GM13976 (cell line): ENCODE measurements at regions not wholly inside any gene's neighbourhood (a gene's known extent, or its start where the extent isn't known, plus 50 kb on each side); places are given as distances from the start of the nearest gene placed in this dataset.
"Not testable (repeated sequence)": the region's sequence is repeated elsewhere in the genome, so short reads cannot be mapped to it uniquely, and the experiment has no call there.

Experiments
- DNase-seq: peaks from one replicate; pipeline ENCODE4 v3.0.0; 2012; ENCODE audit warnings: low spot score
- in situ Hi-C: fragments of 300-500 bp; cut with MboI; formaldehyde crosslinking; loops from one replicate; pipeline ENCODE4 v1.12.0; 2022; ENCODE audit warnings: low sequenced_read_pairs, mixed read lengths, inconsistent platforms; ENCODE audit not compliant: unreplicated experiment
- TF ChIP-seq, protein P1 (sequence below): IDR thresholded peaks from 2 replicates; pipeline ENCODE4 v1.5.1; 2012; ENCODE audit warnings: borderline replicate concordance, mild to moderate bottlenecking; ENCODE audit not compliant: insufficient read depth; ENCODE audit errors: extremely low read depth, missing control alignments, control extremely low read depth

DNA sequence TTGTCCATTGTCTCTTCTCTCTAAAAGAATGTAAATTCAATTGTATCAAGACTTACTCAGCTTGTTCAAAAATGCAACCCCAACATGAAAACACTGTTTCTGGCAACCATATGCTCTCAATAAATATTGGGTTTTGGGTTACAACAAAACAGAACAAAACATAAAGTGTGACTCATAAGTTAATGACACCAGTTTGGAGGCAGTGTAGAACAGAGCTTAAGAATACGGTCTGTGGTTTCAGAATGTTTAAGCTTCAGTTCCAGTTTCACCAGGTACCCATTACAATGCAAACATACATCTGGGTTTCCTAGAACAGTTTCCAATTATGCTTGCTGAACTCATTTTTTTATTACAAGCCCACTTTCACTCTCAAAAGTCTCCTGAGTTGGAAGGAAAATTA lies 285.8 kb upstream of the PCDH9 start:
- TF ChIP-seq, protein P1, sequence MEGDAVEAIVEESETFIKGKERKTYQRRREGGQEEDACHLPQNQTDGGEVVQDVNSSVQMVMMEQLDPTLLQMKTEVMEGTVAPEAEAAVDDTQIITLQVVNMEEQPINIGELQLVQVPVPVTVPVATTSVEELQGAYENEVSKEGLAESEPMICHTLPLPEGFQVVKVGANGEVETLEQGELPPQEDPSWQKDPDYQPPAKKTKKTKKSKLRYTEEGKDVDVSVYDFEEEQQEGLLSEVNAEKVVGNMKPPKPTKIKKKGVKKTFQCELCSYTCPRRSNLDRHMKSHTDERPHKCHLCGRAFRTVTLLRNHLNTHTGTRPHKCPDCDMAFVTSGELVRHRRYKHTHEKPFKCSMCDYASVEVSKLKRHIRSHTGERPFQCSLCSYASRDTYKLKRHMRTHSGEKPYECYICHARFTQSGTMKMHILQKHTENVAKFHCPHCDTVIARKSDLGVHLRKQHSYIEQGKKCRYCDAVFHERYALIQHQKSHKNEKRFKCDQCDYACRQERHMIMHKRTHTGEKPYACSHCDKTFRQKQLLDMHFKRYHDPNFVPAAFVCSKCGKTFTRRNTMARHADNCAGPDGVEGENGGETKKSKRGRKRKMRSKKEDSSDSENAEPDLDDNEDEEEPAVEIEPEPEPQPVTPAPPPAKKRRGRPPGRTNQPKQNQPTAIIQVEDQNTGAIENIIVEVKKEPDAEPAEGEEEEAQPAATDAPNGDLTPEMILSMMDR, result no peak
- DNase-seq, result no peak
- in situ Hi-C loops, result no loop called here

DNA sequence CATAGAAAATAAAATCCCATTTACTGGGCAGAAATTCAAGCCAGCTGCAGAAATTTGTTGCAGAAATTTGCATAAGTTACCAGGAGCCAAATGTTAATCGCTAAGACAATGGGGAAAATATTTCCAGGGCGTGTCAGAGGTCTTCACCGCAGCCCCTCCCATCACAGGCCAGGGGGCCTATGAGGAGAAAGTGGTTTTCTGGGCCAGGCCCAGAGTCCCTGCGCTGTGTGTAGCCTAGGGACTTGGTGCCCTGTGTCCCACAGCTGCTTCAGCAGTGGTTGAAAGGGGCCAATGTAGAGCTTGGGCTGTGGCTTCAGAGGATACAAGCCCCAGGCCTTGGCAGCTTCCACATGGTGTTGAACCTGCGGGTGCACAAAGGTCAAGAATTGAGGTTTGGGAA lies 278.9 kb upstream of the PCDH9 start:
- TF ChIP-seq, protein P1, result no peak
- no peak for DNase-seq
- in situ Hi-C loops, result no loop called here

DNA sequence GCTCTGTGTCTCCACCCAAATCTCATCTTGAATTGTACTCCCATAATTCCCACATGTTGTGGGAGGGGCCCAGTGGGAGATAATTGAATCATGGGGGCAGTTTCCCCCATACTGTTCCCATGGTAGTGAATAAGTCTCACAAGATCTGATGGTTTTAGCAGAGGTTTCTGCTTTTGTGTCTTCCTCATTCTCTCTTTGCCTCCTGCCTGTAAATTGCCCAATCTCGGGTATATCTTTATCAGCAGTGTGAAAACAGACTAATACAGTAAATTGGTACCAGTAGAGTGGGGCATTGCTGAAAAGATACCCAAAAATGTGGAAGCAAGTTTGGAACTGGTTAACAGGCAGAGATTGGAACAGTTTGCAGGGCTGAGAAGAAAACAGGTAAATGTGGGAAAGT lies 278.1 kb upstream of the PCDH9 start:
- in situ Hi-C loops, DNase-seq: not testable (repeated sequence)

DNA sequence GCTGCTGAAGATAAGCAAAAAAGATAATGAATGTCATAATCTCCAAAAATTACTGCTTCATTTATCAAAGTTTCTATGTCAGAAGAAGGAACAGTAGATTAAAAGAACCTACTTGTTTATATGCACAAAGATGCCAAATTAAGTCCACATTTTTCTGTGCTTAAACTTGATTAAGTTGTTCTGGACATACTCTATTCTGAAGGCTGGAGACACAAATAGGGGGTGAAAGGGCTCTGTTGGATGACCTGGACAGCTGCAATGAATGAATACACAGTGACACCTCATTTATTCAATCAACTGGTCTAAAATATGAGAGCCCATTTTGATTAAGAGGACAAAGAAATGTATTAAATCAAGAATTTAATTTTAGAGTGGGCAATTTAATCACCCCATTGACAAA lies 276.3 kb upstream of the PCDH9 start:
- TF ChIP-seq, protein P1, result no peak
- in situ Hi-C loops, result no loop called here

DNA sequence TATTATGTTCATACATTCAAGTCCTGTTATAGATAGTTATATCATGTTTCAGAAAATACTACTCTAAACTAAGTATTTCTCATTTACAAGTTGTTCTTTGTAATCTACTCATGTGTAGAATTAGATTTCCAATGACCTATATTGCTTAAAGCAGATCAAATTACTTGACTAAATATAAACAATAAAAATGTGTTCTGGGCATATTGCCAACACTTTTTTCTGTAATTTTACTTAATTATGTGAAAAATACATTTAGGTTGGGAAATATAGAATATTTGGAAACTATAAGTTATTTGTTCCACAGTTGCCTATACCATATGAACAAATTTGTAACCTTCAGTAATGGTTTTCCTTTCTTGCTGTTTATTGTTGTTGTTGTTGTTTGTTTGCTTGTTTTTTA lies 275.2 kb upstream of the PCDH9 start:
- DNase-seq, result no peak
- TF ChIP-seq, protein P1, result no peak
- in situ Hi-C loops, result no loop called here

More for the DNA sequence above, 276.3 kb upstream of the PCDH9 start:
- no peak for DNase-seq

DNA sequence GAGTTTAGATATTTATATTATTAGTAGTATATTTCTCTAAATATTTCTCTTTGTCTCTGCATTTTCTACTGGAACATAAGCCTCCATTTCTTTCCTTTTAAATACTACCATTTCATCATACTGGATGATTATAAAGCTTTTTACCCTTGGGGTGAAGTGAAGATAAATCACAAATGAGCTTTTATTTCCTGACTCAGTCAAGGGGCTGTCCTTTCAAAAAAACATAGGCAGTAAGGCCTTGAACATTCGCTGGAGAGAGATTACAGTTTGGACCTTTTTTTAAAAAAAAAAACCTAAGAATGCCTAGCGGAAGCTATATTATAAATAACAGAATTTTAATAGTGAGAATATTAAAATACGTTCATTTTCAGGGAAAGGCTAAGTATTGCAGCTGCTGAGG lies 268.8 kb upstream of the PCDH9 start:
- in situ Hi-C loops, result no loop called here
- DNase-seq, result no peak
- TF ChIP-seq, protein P1, result no peak

DNA sequence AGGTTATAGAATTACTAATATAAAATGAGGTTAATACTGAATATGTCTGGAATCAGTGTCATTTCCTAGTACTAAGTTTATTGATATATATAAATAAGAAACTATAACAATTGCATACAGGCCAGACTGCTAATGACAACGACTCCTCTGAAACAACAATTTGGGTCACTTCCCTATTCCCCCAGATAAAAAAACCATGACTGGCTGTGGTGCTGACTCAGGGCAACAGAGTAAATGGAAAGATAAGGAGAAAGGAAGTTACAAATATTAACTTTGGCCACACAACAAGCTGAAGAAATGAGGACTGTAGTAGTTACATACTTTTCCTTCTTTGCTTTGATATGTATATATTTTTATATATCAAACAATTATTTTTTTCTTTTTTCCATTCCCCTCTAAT lies 263.7 kb upstream of the PCDH9 start:
- TF ChIP-seq, protein P1, result no peak
- DNase-seq, result no peak
- in situ Hi-C loops, result no loop called here

DNA sequence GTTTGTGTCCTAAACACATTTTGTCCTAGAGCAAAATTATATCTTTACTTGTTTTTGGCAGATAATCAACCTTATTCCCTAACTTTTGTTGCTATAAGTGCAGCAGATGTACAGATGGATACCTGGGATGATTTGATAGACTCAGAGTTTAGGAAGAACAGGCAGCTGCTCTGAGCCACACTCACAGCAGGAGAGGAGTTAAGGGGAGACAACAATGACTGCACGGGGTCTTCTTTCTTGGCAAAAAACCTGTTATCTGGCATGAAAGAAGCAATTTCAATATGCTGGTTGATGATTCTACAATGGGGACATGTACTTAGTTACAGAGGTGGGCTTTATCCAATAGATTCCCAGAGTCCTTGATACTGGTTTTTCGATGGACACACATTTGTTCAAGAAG lies 258.9 kb upstream of the PCDH9 start:
- TF ChIP-seq, protein P1, result no peak
- in situ Hi-C loops, result no loop called here
- no peak for DNase-seq
